GM12891 (cell line): ENCODE measurements at regions not wholly inside any gene's neighbourhood (a gene's known extent, or its start where the extent isn't known, plus 50 kb on each side); places are given as distances from the start of the nearest gene placed in this dataset.

Experiments
- PAX5 ChIP-seq: IDR thresholded peaks from 2 replicates; pipeline ENCODE4 v1.6.1; 2011; ENCODE audit warnings: low read length, moderate library complexity, mild to moderate bottlenecking; ENCODE audit not compliant: insufficient read depth, severe bottlenecking
- POLR2A ChIP-seq: IDR thresholded peaks from 2 replicates; pipeline ENCODE4 v1.6.1; 2011; ENCODE audit warnings: low read depth, low read length, control low read depth
- POLR2AphosphoS5 ChIP-seq: IDR thresholded peaks from 2 replicates; pipeline ENCODE4 v1.6.1; 2011; ENCODE audit warnings: low read depth, low read length, control low read depth
- SPI1 ChIP-seq: IDR thresholded peaks from 2 replicates; pipeline ENCODE4 v1.6.1; 2011; ENCODE audit warnings: low read depth, low read length, control low read depth

- TF ChIP-seq POLR2A: no peak
- no peak for TF ChIP-seq SPI1
- no peak for TF ChIP-seq POLR2AphosphoS5
- TF ChIP-seq PAX5: no peak
Measured at GRCh38 chr13:79807554-79807953, 326.6 kb downstream of the NDFIP2 start.
